ENCODE measurements at regions not wholly inside any gene's neighbourhood (a gene's known extent, or its start where the extent isn't known, plus 50 kb on each side); places are given as distances from the start of the nearest gene placed in this dataset.

- DNase-seq (no peak), ATAC-seq (no peak)
- no peaks in the 10 kb centered on the region for H3K36me3 ChIP-seq
- no peaks in the 10 kb centered on the region for H3K9me3 ChIP-seq
- no peak overlapping the region for H3K4me3 ChIP-seq
- no peaks in the 10 kb centered on the region for H3K4me1 ChIP-seq
- intact Hi-C loops (cut with DNase I; ENCODE audit: low total_unique reads): no loop called here
- H3K27ac ChIP-seq: no peak overlapping the region
- H3K27me3 ChIP-seq: peaks cover 0 to 3% (median 0%) of the 10 kb centered on the region in 3 donors
- no peak for TF ChIP-seq CTCF (IDR thresholded peaks at IDR 0.05 in 4 of 5, conservative IDR thresholded peaks at IDR 0.05 in 1 of 5)
- TF ChIP-seq POLR2A (IDR thresholded peaks at IDR 0.05): no peak
- in situ Hi-C loops (cut with MboI; ENCODE audit: low sequenced_read_pairs in 4 of 4): no loop called here
These were observed 375.7 kb downstream of the EIPR1 start for GRCh38 chr2:3001615-3002560.

GRCh38 chr2:3000968-3001367, 376.6 kb downstream of the EIPR1 start:
- intact Hi-C loops (cut with DNase I; ENCODE audit: low total_unique reads) (no loop called here), in situ Hi-C loops (cut with MboI; ENCODE audit: low sequenced_read_pairs in 4 of 4) (no loop called here)
- Histone ChIP-seq H3K9me3 (no peaks in the 10 kb centered on the region), H3K4me3 (no peak overlapping the region), H3K36me3 (no peaks in the 10 kb centered on the region), H3K27ac (no peak overlapping the region), H3K27me3 (peaks cover 0 to 3% (median 0%) of the 10 kb centered on the region in 3 donors), H3K4me1 (no peaks in the 10 kb centered on the region)
- TF ChIP-seq POLR2A (IDR thresholded peaks at IDR 0.05) (no peak), CTCF (IDR thresholded peaks at IDR 0.05 in 4 of 5, conservative IDR thresholded peaks at IDR 0.05 in 1 of 5) (no peak)
- ATAC-seq: no peak
- no peak for DNase-seq

DNA sequence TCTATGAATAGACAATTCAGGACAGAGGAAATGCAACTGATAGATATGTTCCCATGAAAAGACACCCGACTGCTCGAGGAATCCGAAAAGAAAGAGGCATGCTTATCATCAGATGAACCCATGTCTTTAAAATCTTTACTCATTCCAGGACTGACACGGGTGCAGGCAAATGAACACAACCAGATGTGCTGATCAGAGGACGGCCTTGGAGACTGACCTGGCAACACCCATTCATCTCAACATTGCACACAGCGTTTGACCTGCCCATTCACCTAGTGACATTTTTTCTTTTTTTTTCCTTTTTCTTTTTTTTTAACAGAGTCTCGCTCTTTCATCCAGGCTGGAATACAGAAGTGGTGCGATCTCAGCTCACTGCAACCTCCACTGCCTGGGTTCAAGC, 377.5 kb downstream of the EIPR1 start:
- intact Hi-C loops (cut with DNase I; ENCODE audit: low total_unique reads): no loop called here
- Histone ChIP-seq H3K4me1 (no peaks in the 10 kb centered on the region), H3K27ac (no peak overlapping the region), H3K9me3 (no peaks in the 10 kb centered on the region), H3K4me3 (no peak overlapping the region), H3K36me3 (no peaks in the 10 kb centered on the region), H3K27me3 (no peaks in the 10 kb centered on the region)
- ATAC-seq: no peak
- no peak for TF ChIP-seq CTCF (IDR thresholded peaks at IDR 0.05 in 4 of 5, conservative IDR thresholded peaks at IDR 0.05 in 1 of 5)
- DNase-seq: no peak
- in situ Hi-C loops (cut with MboI; ENCODE audit: low sequenced_read_pairs in 4 of 4): no loop called here

- no peaks in the 10 kb centered on the region for H3K27me3 ChIP-seq
- no peaks in the 10 kb centered on the region for H3K4me1 ChIP-seq
- no peaks in the 10 kb centered on the region for H3K9me3 ChIP-seq
- H3K4me3 ChIP-seq: no peak overlapping the region
- H3K36me3 ChIP-seq: no peaks in the 10 kb centered on the region
- intact Hi-C loops (cut with DNase I; ENCODE audit: low total_unique reads) (no loop called here), in situ Hi-C loops (cut with MboI; ENCODE audit: low sequenced_read_pairs in 4 of 4) (no loop called here)
- no peak for ATAC-seq
- no peak for DNase-seq
- no peak overlapping the region for H3K27ac ChIP-seq
- no peak for TF ChIP-seq POLR2A (IDR thresholded peaks at IDR 0.05)
- TF ChIP-seq CTCF (IDR thresholded peaks at IDR 0.05 in 4 of 5, conservative IDR thresholded peaks at IDR 0.05 in 1 of 5): no peak
These were observed 378.6 kb downstream of the EIPR1 start for GRCh38 chr2:2998971-2999370.

All from gastrocnemius medialis (tissue), 4 donors.